Ishikawa (cell line): ENCODE measurements at regions not wholly inside any gene's neighbourhood (a gene's known extent, or its start where the extent isn't known, plus 50 kb on each side); places are given as distances from the start of the nearest gene placed in this dataset.

ENCODE experiments used
- CEBPB ChIP-seq: IDR thresholded peaks from 2 replicates; pipeline ENCODE4 v1.6.1; 2012
- CREB1 ChIP-seq: IDR thresholded peaks from 2 replicates; pipeline ENCODE4 v1.6.1; 2012; ENCODE audit warnings: low read depth
- EGR1 ChIP-seq: IDR thresholded peaks from 2 replicates; pipeline ENCODE4 v1.6.1; 2012
- EP300 ChIP-seq: IDR thresholded peaks from 2 replicates; pipeline ENCODE4 v1.6.1; 2012; ENCODE audit warnings: borderline replicate concordance
- FOXM1 ChIP-seq: IDR thresholded peaks from 2 replicates; pipeline ENCODE4 v1.6.1; 2012; ENCODE audit warnings: low read depth, borderline replicate concordance
- NFIC ChIP-seq: IDR thresholded peaks from 2 replicates; pipeline ENCODE4 v1.6.1; 2012
- RAD21 ChIP-seq: IDR thresholded peaks from 2 replicates; pipeline ENCODE4 v1.6.1; 2012; ENCODE audit warnings: low read depth
- TAF1 ChIP-seq: IDR thresholded peaks from 2 replicates; pipeline ENCODE4 v1.6.1; 2012; ENCODE audit warnings: low read depth, mild to moderate bottlenecking
- TCF12 ChIP-seq: IDR thresholded peaks from 2 replicates; pipeline ENCODE4 v1.6.1; 2012; ENCODE audit warnings: low read depth
- TEAD4 ChIP-seq: IDR thresholded peaks from 2 replicates; pipeline ENCODE4 v1.6.1; 2012
- YY1 ChIP-seq: IDR thresholded peaks from 2 replicates; pipeline ENCODE4 v1.6.1; 2012; ENCODE audit warnings: low read depth
- ZBTB7A ChIP-seq: IDR thresholded peaks from 2 replicates; pipeline ENCODE4 v1.6.1; 2012; ENCODE audit warnings: low read depth
- TF ChIP-seq, protein P1 (sequence below): IDR thresholded peaks from 2 replicates; pipeline ENCODE4 v1.6.1; 2012
- TF ChIP-seq, protein P2 (sequence below): IDR thresholded peaks from 2 replicates; pipeline ENCODE4 v1.6.1; 2012
- TF ChIP-seq, protein P3 (sequence below): IDR thresholded peaks from 2 replicates; pipeline ENCODE4 v1.6.1; 2012; ENCODE audit warnings: low read depth, mild to moderate bottlenecking

DNA sequence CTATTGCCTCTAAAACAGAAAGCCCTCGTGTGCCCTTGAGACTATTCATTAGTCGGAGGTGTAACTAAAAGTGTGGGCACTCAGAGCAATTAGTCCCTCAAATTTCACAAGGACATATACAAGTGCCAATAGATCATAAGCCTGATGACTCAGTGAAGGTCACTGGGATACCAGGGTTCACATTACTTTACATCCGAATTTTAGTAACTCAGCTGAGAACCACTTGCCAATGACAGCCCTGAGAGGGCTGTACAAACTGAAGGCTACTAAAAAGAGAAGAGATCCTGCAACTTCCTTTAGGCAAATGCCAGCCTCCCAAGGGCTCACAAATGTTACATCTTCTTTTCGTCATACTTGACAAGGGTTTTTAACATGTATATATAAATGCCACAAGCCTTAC, 369.6 kb downstream of the TENT5A start:
- no peak for TF ChIP-seq YY1
- TF ChIP-seq, protein P1, sequence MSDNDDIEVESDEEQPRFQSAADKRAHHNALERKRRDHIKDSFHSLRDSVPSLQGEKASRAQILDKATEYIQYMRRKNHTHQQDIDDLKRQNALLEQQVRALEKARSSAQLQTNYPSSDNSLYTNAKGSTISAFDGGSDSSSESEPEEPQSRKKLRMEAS = no peak
- no peak for TF ChIP-seq EP300
- TF ChIP-seq CREB1 = no peak
- TF ChIP-seq NFIC = no peak
- TF ChIP-seq EGR1 = no peak
- TF ChIP-seq ZBTB7A = no peak
- TF ChIP-seq CEBPB = no peak
- no peak for TF ChIP-seq TCF12
- TF ChIP-seq, protein P2, sequence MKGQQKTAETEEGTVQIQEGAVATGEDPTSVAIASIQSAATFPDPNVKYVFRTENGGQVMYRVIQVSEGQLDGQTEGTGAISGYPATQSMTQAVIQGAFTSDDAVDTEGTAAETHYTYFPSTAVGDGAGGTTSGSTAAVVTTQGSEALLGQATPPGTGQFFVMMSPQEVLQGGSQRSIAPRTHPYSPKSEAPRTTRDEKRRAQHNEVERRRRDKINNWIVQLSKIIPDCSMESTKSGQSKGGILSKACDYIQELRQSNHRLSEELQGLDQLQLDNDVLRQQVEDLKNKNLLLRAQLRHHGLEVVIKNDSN = no peak
- TF ChIP-seq RAD21 = no peak
- TF ChIP-seq TEAD4 = no peak
- TF ChIP-seq, protein P3, sequence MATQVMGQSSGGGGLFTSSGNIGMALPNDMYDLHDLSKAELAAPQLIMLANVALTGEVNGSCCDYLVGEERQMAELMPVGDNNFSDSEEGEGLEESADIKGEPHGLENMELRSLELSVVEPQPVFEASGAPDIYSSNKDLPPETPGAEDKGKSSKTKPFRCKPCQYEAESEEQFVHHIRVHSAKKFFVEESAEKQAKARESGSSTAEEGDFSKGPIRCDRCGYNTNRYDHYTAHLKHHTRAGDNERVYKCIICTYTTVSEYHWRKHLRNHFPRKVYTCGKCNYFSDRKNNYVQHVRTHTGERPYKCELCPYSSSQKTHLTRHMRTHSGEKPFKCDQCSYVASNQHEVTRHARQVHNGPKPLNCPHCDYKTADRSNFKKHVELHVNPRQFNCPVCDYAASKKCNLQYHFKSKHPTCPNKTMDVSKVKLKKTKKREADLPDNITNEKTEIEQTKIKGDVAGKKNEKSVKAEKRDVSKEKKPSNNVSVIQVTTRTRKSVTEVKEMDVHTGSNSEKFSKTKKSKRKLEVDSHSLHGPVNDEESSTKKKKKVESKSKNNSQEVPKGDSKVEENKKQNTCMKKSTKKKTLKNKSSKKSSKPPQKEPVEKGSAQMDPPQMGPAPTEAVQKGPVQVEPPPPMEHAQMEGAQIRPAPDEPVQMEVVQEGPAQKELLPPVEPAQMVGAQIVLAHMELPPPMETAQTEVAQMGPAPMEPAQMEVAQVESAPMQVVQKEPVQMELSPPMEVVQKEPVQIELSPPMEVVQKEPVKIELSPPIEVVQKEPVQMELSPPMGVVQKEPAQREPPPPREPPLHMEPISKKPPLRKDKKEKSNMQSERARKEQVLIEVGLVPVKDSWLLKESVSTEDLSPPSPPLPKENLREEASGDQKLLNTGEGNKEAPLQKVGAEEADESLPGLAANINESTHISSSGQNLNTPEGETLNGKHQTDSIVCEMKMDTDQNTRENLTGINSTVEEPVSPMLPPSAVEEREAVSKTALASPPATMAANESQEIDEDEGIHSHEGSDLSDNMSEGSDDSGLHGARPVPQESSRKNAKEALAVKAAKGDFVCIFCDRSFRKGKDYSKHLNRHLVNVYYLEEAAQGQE = no peak
- TF ChIP-seq FOXM1 = no peak
- no peak for TF ChIP-seq TAF1

DNA sequence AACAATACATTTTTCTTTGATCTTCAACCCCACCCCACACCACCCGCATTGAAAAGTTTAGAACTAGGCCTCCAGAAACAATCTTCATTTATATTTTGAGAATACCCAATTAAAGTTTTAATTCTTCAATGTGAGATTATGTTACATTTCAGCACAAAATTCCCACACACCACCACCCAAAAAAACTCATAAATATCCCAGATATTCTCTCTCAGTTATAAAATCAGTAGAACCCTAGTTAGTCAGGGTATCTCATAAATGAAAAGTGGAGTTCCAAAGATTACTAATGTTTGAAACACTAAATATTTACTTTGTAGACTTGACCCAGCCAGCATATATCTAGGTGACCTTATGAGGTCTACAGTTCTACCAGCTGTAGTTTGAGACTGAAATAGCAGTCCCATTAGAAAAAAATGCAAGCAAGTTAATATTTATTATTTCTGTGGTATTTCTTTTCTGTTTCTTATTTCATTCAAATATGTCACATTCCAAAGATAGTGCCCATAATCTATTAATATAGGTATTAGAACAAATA, 371.0 kb downstream of the TENT5A start:
- no peak for TF ChIP-seq RAD21

DNA sequence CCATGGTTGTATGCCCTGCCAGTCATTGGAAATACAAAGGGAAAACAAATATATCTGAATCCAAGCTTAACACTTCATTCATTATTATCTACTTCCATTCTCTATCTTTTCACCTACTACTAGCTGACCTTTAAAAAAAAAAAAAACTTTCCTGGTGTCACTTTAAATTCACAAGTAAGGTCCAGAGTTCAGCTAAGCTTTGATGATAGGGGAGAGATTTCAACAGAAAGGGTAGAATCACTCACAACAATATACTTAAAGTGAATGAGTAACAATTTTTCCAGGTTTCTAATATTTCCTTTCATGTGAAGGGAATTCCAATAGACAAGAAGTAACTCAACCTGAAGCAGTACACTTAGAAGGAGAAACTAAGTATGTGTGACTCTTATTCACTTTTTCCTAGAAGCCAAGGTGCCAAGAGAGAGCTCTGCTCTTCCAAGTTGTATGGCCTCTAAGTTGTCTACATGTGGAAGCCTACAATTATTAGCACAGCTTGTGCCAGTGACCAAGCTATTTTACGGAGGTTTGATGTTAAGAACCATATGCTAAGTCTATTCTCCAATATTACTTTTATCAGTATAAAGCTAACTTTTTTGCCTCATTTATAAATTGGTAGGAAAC, 371.7 kb downstream of the TENT5A start:
- no peak for TF ChIP-seq TEAD4
- TF ChIP-seq, protein P2 = no peak
- TF ChIP-seq, protein P1 = no peak
- TF ChIP-seq EGR1 = no peak
- TF ChIP-seq ZBTB7A = no peak
- no peak for TF ChIP-seq NFIC
- TF ChIP-seq FOXM1 = no peak
- TF ChIP-seq EP300 = no peak
- no peak for TF ChIP-seq RAD21
- no peak for TF ChIP-seq CREB1
- no peak for TF ChIP-seq TCF12
- TF ChIP-seq TAF1 = no peak

DNA sequence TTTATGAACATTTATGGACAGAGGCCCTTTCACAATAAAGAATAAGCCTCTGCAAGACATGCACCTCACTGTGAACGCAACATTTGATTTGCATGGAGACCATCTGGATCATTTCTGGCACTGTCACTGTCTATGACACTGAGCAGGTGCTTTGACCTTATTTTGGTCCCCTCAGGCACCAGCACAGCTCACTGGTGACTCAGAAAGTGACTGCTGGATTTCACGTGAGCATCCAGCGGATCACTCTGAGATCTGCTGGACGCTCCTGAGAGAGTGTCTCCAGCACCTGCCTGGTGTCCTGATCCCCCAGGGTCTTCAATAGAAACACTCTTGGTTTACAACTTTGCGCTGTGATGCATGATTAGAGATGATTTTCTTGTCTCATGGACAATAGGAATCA, 375.7 kb downstream of the TENT5A start:
- TF ChIP-seq CREB1 = no peak
- TF ChIP-seq CEBPB = no peak
- no peak for TF ChIP-seq RAD21
- TF ChIP-seq, protein P2 = no peak

- TF ChIP-seq CREB1 (no peak), RAD21 (no peak), TCF12 (no peak), EGR1 (no peak), TEAD4 (no peak)
- TF ChIP-seq, protein P2 = no peak
These were observed 379.1 kb downstream of the TENT5A start for GRCh38 chr6:81373414-81373813.

GRCh38 chr6:81371930-81372329, 380.6 kb downstream of the TENT5A start:
- TF ChIP-seq EP300 = no peak
- TF ChIP-seq NFIC = no peak
- TF ChIP-seq TAF1 = no peak
- no peak for TF ChIP-seq ZBTB7A
- TF ChIP-seq, protein P3 = no peak
- TF ChIP-seq YY1 = no peak
- TF ChIP-seq FOXM1 = no peak
- no peak for TF ChIP-seq EGR1
- TF ChIP-seq TCF12 = no peak
- no peak for TF ChIP-seq CEBPB
- TF ChIP-seq, protein P1 = no peak
- no peak for TF ChIP-seq TEAD4
- TF ChIP-seq, protein P2 = no peak
- no peak for TF ChIP-seq CREB1
- no peak for TF ChIP-seq RAD21
